A549 (cell line): ENCODE measurements at regions not wholly inside any gene's neighbourhood (a gene's known extent, or its start where the extent isn't known, plus 50 kb on each side); places are given as distances from the start of the nearest gene placed in this dataset.

Experiments used
- ATAC-seq, 2 experiments: fragments of 200-7000 bp in 1 of 2; fragments of >200 bp in 1 of 2; cut with Nextera tagmentation in 1 of 2; cut with Tn5 transposase in 1 of 2; 3 replicates each; pipeline versions ENCODE4 v1.8.0 to v1.9.1; 2018 to 2020; ENCODE audit warnings: mild to moderate bottlenecking in 1 of 2, moderate library complexity in 1 of 2
- CTCF ChIA-PET: fragments of 300-600 bp; sonication (Branson Sonifier 250); formaldehyde crosslinking; extraction: SDS; loops from one replicate; lab custom pipeline; 2021; ENCODE audit warnings: antibody characterized with exemption, inconsistent platforms; lab: Yijun Ruan, JAX
- POLR2A ChIA-PET: fragments of 350-600 bp; formaldehyde crosslinking; extraction: SDS; loops from one replicate; lab custom pipeline; 2021; ENCODE audit warnings: antibody characterized with exemption, inconsistent platforms; lab: Yijun Ruan, JAX
- DNase-seq, 2 experiments: peaks; one replicate each; pipeline versions ENCODE4 v3.0.0 to v3.0.0-alpha.2; 2011 to 2016; ENCODE audit warnings: low read depth in 1 of 2, low spot score in 1 of 2
- FAIRE-seq: peaks from 2 replicates; lab custom pipeline; 2011; peaks lifted over from hg19 to GRCh38; lab: Jason Lieb, UNC
- H3K27ac ChIP-seq, 2 experiments: fragments of >200 bp; sonication (Bioruptor Twin); formaldehyde crosslinking; 3 replicates each; pipeline ENCODE4 v1.5.1; 2016 to 2017
- H3K4me1 ChIP-seq: fragments of >200 bp; sonication (Bioruptor Twin); formaldehyde crosslinking; 3 replicates; pipeline ENCODE4 v1.6.1; 2016
- H3K4me2 ChIP-seq: fragments of >200 bp; sonication (Bioruptor Twin); formaldehyde crosslinking; 3 replicates; pipeline ENCODE4 v1.6.1; 2016
- H3K4me3 ChIP-seq: fragments of >200 bp; sonication (Bioruptor Twin); formaldehyde crosslinking; 3 replicates; pipeline ENCODE4 v1.5.1; 2016
- H3K9me3 ChIP-seq: fragments of >200 bp; sonication (Bioruptor Twin); formaldehyde crosslinking; 3 replicates; pipeline ENCODE4 v1.6.1; 2016
- CBX8 ChIP-seq: fragments of 200-600 bp; sonication (generic); IDR thresholded peaks from 2 replicates; pipeline ENCODE4 v1.6.1; 2016
- CEBPB ChIP-seq, 2 experiments: fragments of >200 bp in 1 of 2; sonication (Bioruptor Twin) in 1 of 2; formaldehyde crosslinking in 1 of 2; IDR thresholded peaks; 2 replicates each; pipeline ENCODE4 v1.6.1; 2012 to 2016
- ESRRA ChIP-seq: fragments of 150-350 bp; IDR thresholded peaks from 2 replicates; pipeline ENCODE4 v1.6.1; 2014; ENCODE audit warnings: mild to moderate bottlenecking, low read length, borderline replicate concordance
- FOSB ChIP-seq: fragments of 250-450 bp; sonication (Bioruptor Pico); IDR thresholded peaks from 2 replicates; pipeline ENCODE4 v1.5.0; 2020; ENCODE audit warnings: mild to moderate bottlenecking, moderate library complexity
- FOSL2 ChIP-seq, 2 experiments: fragments of 450-650 bp in 1 of 2; fragments of >200 bp in 1 of 2; sonication (Bioruptor Twin) in 1 of 2; formaldehyde crosslinking; IDR thresholded peaks; 2 replicates each; pipeline versions ENCODE4 v1.5.0 to v1.6.1; 2016 to 2020; ENCODE audit warnings: mild to moderate bottlenecking in 1 of 2, moderate library complexity in 1 of 2
- FOXS1 ChIP-seq: fragments of 250-450 bp; sonication (Bioruptor Pico); IDR thresholded peaks from 2 replicates; pipeline ENCODE4 v1.5.0; 2020; ENCODE audit warnings: mild to moderate bottlenecking, moderate library complexity
- HDAC2 ChIP-seq: fragments of 200-600 bp; sonication (generic); IDR thresholded peaks from 2 replicates; pipeline ENCODE4 v1.6.1; 2016
- JUNB ChIP-seq: fragments of >200 bp; sonication (Bioruptor Twin); formaldehyde crosslinking; IDR thresholded peaks from 2 replicates; pipeline ENCODE4 v1.6.1; 2016
- MAZ ChIP-seq: fragments of 150-350 bp; IDR thresholded peaks from 2 replicates; pipeline ENCODE4 v1.6.1; 2014; ENCODE audit warnings: antibody characterized with exemption, low read depth, low read length, borderline replicate concordance
- NFE2L2 ChIP-seq: fragments of 150-350 bp; conservative IDR thresholded peaks from 2 replicates; pipeline ENCODE4 v1.6.1; 2014; ENCODE audit warnings: low read length
- NPAS2 ChIP-seq: fragments of 250-450 bp; sonication (Bioruptor Pico); IDR thresholded peaks from 2 replicates; pipeline ENCODE4 v1.8.0; 2022; ENCODE audit warnings: mild to moderate bottlenecking, moderate library complexity, borderline replicate concordance
- PHF8 ChIP-seq: fragments of 200-600 bp; sonication (generic); IDR thresholded peaks from 2 replicates; pipeline ENCODE4 v1.6.1; 2016; ENCODE audit warnings: low read depth, mild to moderate bottlenecking, antibody characterized with exemption, moderate library complexity, borderline replicate concordance
- POLR2A ChIP-seq: IDR thresholded peaks from 2 replicates; pipeline ENCODE4 v1.6.1; 2012; ENCODE audit warnings: mild to moderate bottlenecking, low read length
- POLR2AphosphoS2 ChIP-seq: conservative IDR thresholded peaks from 2 replicates; pipeline ENCODE4 v1.6.1; 2012; ENCODE audit warnings: low read length, improper control_type of control experiment, inconsistent platforms
- RAD21 ChIP-seq, 2 experiments: fragments of >200 bp in 1 of 2; sonication (Bioruptor Twin) in 1 of 2; formaldehyde crosslinking in 1 of 2; IDR thresholded peaks in 1 of 2; conservative IDR thresholded peaks in 1 of 2; 2 replicates in 1 of 2; 3 replicates in 1 of 2; pipeline ENCODE4 v1.6.1; 2012 to 2018; ENCODE audit warnings: inconsistent platforms in 1 of 2
- RARB ChIP-seq: fragments of 250-450 bp; sonication (Bioruptor Pico); IDR thresholded peaks from 2 replicates; pipeline ENCODE4 v1.8.0; 2021; ENCODE audit warnings: mild to moderate bottlenecking, moderate library complexity
- RCOR1 ChIP-seq: fragments of 150-350 bp; IDR thresholded peaks from 2 replicates; pipeline ENCODE4 v1.6.1; 2014; ENCODE audit warnings: antibody characterized with exemption, low read length, low read depth
- RNF2 ChIP-seq: fragments of 200-600 bp; sonication (generic); IDR thresholded peaks from 2 replicates; pipeline ENCODE4 v1.6.1; 2016; ENCODE audit warnings: low read depth, mild to moderate bottlenecking, antibody characterized with exemption, moderate library complexity, borderline replicate concordance
- TP53 ChIP-seq: fragments of 250-450 bp; sonication (Bioruptor Pico); IDR thresholded peaks from 2 replicates; pipeline ENCODE4 v1.5.0; 2021; ENCODE audit warnings: mild to moderate bottlenecking, moderate library complexity
- ZNF302 ChIP-seq: fragments of 250-450 bp; sonication (Bioruptor Pico); IDR thresholded peaks from 2 replicates; pipeline ENCODE4 v1.9.0; 2021; ENCODE audit warnings: inconsistent platforms, mild to moderate bottlenecking, moderate library complexity
- WGBS: methylation state at CpG from one replicate; pipeline ENCODE4 v1.1.6; 2017; ENCODE audit errors: missing lambda C conversion rate; 5-methylcytosine and 5-hydroxymethylcytosine counted together
- TF ChIP-seq, protein P1 (sequence below): IDR thresholded peaks from 2 replicates; pipeline ENCODE4 v1.6.1; 2012; ENCODE audit warnings: low read depth, borderline replicate concordance
- TF ChIP-seq, protein P2 (sequence below): fragments of >200 bp; sonication (Bioruptor Twin); formaldehyde crosslinking; IDR thresholded peaks from 2 replicates; pipeline ENCODE4 v1.6.1; 2016
- TF ChIP-seq, protein P3 (sequence below): IDR thresholded peaks from 2 replicates; pipeline ENCODE4 v1.6.1; 2012
- TF ChIP-seq, protein P4 (sequence below): IDR thresholded peaks from 2 replicates; pipeline ENCODE4 v1.6.1; 2012

DNA sequence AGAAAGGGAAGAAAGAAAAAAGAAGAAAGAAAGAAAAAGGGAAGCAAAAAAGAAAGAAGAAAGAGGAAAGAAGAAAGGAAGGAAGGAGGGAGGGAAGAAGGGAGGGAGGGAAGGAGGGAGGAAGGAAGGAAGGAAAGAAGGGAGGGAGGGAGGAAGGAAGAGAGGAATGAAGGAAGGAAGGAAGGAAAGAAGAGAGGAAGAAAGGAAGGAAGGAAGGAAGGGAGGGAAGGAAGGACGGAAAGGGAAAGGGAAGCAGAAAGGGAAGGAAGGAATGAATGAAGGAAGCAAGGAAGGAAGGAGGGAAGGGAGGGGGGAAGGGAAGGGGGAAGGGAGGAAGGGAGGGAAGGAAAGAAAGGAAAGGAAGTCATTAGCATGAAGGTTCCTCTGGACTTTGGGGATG is 452.9 kb downstream of the TFAP2B start:
- Histone ChIP-seq H3K9me3 (no peaks in the 10 kb centered on the region), H3K4me1 (no peaks in the 10 kb centered on the region), H3K4me3 (no peak overlapping the region), H3K4me2 (no peak overlapping the region), H3K27ac (no peak overlapping the region)
- DNase-seq (no peak), ATAC-seq (no peak), FAIRE-seq (no peak)
- CTCF ChIA-PET: no interaction called here
- 11% methylated on average over 1 of the region's 1 CpG for WGBS
- POLR2A ChIA-PET: no interaction called here
- TF ChIP-seq, protein P1, sequence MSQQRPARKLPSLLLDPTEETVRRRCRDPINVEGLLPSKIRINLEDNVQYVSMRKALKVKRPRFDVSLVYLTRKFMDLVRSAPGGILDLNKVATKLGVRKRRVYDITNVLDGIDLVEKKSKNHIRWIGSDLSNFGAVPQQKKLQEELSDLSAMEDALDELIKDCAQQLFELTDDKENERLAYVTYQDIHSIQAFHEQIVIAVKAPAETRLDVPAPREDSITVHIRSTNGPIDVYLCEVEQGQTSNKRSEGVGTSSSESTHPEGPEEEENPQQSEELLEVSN: no peak
- TF ChIP-seq MAZ (no peak), FOXS1 (no peak), POLR2AphosphoS2 (no peak), NFE2L2 (no peak), RAD21 (conservative IDR thresholded peaks at IDR 0.05 in 1 of 2, IDR thresholded peaks at IDR 0.05 in 1 of 2) (no peak), TP53 (no peak), RNF2 (no peak), RARB (no peak)
- TF ChIP-seq, protein P2, sequence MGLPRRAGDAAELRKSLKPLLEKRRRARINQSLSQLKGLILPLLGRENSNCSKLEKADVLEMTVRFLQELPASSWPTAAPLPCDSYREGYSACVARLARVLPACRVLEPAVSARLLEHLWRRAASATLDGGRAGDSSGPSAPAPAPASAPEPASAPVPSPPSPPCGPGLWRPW: no peak

DNA sequence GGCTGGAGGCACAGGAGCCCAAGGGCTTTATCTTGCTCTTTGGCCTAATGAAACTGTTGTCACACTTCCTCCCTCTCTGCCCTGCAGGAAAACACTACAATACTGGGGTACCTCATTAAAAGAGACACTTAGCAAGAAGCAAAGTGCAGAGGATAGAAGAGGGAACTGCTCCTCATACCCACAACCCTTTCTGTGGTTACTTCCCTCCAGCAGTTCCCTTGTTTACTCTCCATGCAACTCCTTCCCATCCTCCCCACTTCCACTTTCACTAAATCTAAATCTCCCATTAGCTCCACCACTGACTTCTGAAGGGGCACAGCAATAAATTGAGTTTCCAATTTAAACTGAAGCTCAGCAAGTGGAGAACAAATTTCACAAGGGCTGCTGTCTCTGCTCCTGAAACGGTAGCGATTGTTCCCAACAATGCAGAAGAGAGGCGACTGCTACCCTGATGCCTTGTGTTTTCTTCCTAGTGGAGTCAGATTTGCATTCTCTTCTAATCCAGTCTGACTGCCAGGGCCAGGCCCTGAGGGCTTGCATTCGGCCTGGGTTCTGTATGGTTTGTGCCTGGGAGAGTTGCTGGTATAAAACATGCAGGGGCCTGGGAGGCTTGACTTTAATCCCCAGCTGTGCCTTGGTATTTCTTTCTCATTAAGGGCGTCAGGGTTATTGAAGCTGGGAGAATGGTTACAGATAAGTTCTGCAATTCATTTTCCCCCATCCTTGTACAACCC is 454.7 kb downstream of the TFAP2B start:
- H3K27ac ChIP-seq: no peak overlapping the region
- ChIA-PET POLR2A (no interaction called here), CTCF (no interaction called here)
- FAIRE-seq (no peak), DNase-seq (no peak), ATAC-seq (no peak)
- WGBS: 22% methylated on average over 5 of the region's 5 CpGs
- TF ChIP-seq FOSL2 (IDR thresholded peaks at IDR 0.05) (no peak), FOSL2 (CRISPR knock-in tag; IDR thresholded peaks at IDR 0.05) (no peak), RNF2 (no peak), FOSB (CRISPR knock-in tag) (no peak), PHF8 (no peak), JUNB (no peak), NPAS2 (no peak), HDAC2 (no peak), FOXS1 (no peak), ZNF302 (CRISPR knock-in tag) (no peak), CBX8 (no peak), ESRRA (no peak), RCOR1 (no peak), POLR2A (no peak), CEBPB (IDR thresholded peaks at IDR 0.05) (no peak)
- TF ChIP-seq, protein P3, sequence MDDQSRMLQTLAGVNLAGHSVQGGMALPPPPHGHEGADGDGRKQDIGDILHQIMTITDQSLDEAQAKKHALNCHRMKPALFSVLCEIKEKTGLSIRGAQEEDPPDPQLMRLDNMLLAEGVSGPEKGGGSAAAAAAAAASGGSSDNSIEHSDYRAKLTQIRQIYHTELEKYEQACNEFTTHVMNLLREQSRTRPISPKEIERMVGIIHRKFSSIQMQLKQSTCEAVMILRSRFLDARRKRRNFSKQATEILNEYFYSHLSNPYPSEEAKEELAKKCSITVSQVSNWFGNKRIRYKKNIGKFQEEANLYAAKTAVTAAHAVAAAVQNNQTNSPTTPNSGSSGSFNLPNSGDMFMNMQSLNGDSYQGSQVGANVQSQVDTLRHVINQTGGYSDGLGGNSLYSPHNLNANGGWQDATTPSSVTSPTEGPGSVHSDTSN: no peak
- TF ChIP-seq, protein P2: no peak
- TF ChIP-seq, protein P4, sequence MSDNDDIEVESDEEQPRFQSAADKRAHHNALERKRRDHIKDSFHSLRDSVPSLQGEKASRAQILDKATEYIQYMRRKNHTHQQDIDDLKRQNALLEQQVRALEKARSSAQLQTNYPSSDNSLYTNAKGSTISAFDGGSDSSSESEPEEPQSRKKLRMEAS: no peak
- TF ChIP-seq, protein P1: no peak
- H3K4me3 ChIP-seq: no peak overlapping the region
- H3K4me1 ChIP-seq: no peaks in the 10 kb centered on the region
- H3K9me3 ChIP-seq: no peaks in the 10 kb centered on the region
- H3K4me2 ChIP-seq: no peak overlapping the region
